GM21529 (cell line): ENCODE measurements at regions not wholly inside any gene's neighbourhood (a gene's known extent, or its start where the extent isn't known, plus 50 kb on each side); places are given as distances from the start of the nearest gene placed in this dataset.

Source experiments
- ATAC-seq: cut with Tn5 transposase; IDR thresholded peaks from one replicate; pipeline ENCODE4 v1.9.1; 2021; ENCODE audit not compliant: unreplicated experiment

GRCh38 chr15:70431854-70432253, 331.5 kb downstream of the UACA start:
- no peak for ATAC-seq

GRCh38 chr15:70430069-70430468, 332.4 kb upstream of the TLE3 start:
- ATAC-seq = no peak

GRCh38 chr15:70429056-70429722, 331.5 kb upstream of the TLE3 start:
- ATAC-seq = no peak

GRCh38 chr15:70428211-70428822, 330.6 kb upstream of the TLE3 start:
- ATAC-seq = no peak

GRCh38 chr15:70427167-70428120, 329.7 kb upstream of the TLE3 start:
- ATAC-seq = no peak

- ATAC-seq = no peak
Measured at GRCh38 chr15:70426096-70426821, 328.5 kb upstream of the TLE3 start.

- ATAC-seq = no peak
Measured at GRCh38 chr15:70424937-70425411, 327.3 kb upstream of the TLE3 start.

GRCh38 chr15:70423267-70423666, 325.6 kb upstream of the TLE3 start:
- no peak for ATAC-seq

GRCh38 chr15:70422342-70422741, 324.6 kb upstream of the TLE3 start:
- no peak for ATAC-seq

GRCh38 chr15:70420948-70421482, 323.3 kb upstream of the TLE3 start:
- no peak for ATAC-seq

- no peak for ATAC-seq
Measured at GRCh38 chr15:70420086-70420947, 322.6 kb upstream of the TLE3 start.

- no peak for ATAC-seq
Measured at GRCh38 chr15:70418943-70419342, 321.2 kb upstream of the TLE3 start.

- no peak for ATAC-seq
Measured at GRCh38 chr15:70417535-70417934, 319.8 kb upstream of the TLE3 start.

- no peak for ATAC-seq
Measured at GRCh38 chr15:70416829-70417228, 319.1 kb upstream of the TLE3 start.

GRCh38 chr15:70415398-70415797, 317.7 kb upstream of the TLE3 start:
- no peak for ATAC-seq

- ATAC-seq = no peak
Measured at GRCh38 chr15:70414626-70415025, 316.9 kb upstream of the TLE3 start.

- ATAC-seq = no peak
Measured at GRCh38 chr15:70412794-70413193, 315.1 kb upstream of the TLE3 start.

GRCh38 chr15:70411143-70411863, 313.6 kb upstream of the TLE3 start:
- ATAC-seq = no peak

GRCh38 chr15:70410371-70410985, 312.8 kb upstream of the TLE3 start:
- ATAC-seq = no peak
